ENCODE measurements at regions not wholly inside any gene's neighbourhood (a gene's known extent, or its start where the extent isn't known, plus 50 kb on each side); places are given as distances from the start of the nearest gene placed in this dataset.

DNA sequence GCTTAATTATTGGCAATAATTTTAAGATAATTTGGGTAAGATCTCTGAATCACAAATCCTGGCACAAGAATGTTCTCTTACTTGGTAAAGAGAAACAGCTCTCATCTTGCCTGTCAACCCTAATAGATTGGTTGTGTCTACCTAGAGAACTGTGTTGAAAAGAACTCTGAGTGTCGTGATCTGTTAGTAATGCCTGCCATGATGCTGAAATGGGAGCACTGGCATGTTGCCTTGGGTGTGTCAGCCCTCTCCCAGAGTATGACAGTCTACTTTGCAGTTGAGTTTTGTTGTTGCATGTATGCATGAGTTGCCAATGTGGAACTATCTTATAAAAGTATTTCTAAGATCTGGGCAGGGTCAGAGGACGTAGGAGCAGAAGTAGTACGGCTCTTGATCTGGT, 221.4 kb downstream of the MAF start:
- TF ChIP-seq, protein P1, sequence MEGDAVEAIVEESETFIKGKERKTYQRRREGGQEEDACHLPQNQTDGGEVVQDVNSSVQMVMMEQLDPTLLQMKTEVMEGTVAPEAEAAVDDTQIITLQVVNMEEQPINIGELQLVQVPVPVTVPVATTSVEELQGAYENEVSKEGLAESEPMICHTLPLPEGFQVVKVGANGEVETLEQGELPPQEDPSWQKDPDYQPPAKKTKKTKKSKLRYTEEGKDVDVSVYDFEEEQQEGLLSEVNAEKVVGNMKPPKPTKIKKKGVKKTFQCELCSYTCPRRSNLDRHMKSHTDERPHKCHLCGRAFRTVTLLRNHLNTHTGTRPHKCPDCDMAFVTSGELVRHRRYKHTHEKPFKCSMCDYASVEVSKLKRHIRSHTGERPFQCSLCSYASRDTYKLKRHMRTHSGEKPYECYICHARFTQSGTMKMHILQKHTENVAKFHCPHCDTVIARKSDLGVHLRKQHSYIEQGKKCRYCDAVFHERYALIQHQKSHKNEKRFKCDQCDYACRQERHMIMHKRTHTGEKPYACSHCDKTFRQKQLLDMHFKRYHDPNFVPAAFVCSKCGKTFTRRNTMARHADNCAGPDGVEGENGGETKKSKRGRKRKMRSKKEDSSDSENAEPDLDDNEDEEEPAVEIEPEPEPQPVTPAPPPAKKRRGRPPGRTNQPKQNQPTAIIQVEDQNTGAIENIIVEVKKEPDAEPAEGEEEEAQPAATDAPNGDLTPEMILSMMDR (tag by site-specific recombination; IDR thresholded peaks at IDR 0.05): no peak
- TF ChIP-seq, protein P2, sequence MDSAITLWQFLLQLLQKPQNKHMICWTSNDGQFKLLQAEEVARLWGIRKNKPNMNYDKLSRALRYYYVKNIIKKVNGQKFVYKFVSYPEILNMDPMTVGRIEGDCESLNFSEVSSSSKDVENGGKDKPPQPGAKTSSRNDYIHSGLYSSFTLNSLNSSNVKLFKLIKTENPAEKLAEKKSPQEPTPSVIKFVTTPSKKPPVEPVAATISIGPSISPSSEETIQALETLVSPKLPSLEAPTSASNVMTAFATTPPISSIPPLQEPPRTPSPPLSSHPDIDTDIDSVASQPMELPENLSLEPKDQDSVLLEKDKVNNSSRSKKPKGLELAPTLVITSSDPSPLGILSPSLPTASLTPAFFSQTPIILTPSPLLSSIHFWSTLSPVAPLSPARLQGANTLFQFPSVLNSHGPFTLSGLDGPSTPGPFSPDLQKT (IDR thresholded peaks at IDR 0.05; ENCODE audit: borderline replicate concordance, low read depth, low read length): no peak
- TF ChIP-seq ZNF596 (tag by site-specific recombination; IDR thresholded peaks at IDR 0.05): no peak
- no peak for TF ChIP-seq MYNN (tag by site-specific recombination; IDR thresholded peaks at IDR 0.05; ENCODE audit: borderline replicate concordance)
- TF ChIP-seq ZNF354C (tag by site-specific recombination; IDR thresholded peaks at IDR 0.05; ENCODE audit: borderline replicate concordance, low read depth): no peak
- no peak for TF ChIP-seq ZNF629 (tag by site-specific recombination; IDR thresholded peaks at IDR 0.05)
- TF ChIP-seq, protein P3, sequence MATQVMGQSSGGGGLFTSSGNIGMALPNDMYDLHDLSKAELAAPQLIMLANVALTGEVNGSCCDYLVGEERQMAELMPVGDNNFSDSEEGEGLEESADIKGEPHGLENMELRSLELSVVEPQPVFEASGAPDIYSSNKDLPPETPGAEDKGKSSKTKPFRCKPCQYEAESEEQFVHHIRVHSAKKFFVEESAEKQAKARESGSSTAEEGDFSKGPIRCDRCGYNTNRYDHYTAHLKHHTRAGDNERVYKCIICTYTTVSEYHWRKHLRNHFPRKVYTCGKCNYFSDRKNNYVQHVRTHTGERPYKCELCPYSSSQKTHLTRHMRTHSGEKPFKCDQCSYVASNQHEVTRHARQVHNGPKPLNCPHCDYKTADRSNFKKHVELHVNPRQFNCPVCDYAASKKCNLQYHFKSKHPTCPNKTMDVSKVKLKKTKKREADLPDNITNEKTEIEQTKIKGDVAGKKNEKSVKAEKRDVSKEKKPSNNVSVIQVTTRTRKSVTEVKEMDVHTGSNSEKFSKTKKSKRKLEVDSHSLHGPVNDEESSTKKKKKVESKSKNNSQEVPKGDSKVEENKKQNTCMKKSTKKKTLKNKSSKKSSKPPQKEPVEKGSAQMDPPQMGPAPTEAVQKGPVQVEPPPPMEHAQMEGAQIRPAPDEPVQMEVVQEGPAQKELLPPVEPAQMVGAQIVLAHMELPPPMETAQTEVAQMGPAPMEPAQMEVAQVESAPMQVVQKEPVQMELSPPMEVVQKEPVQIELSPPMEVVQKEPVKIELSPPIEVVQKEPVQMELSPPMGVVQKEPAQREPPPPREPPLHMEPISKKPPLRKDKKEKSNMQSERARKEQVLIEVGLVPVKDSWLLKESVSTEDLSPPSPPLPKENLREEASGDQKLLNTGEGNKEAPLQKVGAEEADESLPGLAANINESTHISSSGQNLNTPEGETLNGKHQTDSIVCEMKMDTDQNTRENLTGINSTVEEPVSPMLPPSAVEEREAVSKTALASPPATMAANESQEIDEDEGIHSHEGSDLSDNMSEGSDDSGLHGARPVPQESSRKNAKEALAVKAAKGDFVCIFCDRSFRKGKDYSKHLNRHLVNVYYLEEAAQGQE (tag by site-specific recombination; IDR thresholded peaks at IDR 0.05): no peak
- no peak for TF ChIP-seq KLF10 (tag by site-specific recombination; IDR thresholded peaks at IDR 0.05)
- TF ChIP-seq, protein P4, sequence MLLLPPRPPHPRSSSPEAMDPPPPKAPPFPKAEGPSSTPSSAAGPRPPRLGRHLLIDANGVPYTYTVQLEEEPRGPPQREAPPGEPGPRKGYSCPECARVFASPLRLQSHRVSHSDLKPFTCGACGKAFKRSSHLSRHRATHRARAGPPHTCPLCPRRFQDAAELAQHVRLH (tag by site-specific recombination; IDR thresholded peaks at IDR 0.05): no peak
- TF ChIP-seq, protein P5, sequence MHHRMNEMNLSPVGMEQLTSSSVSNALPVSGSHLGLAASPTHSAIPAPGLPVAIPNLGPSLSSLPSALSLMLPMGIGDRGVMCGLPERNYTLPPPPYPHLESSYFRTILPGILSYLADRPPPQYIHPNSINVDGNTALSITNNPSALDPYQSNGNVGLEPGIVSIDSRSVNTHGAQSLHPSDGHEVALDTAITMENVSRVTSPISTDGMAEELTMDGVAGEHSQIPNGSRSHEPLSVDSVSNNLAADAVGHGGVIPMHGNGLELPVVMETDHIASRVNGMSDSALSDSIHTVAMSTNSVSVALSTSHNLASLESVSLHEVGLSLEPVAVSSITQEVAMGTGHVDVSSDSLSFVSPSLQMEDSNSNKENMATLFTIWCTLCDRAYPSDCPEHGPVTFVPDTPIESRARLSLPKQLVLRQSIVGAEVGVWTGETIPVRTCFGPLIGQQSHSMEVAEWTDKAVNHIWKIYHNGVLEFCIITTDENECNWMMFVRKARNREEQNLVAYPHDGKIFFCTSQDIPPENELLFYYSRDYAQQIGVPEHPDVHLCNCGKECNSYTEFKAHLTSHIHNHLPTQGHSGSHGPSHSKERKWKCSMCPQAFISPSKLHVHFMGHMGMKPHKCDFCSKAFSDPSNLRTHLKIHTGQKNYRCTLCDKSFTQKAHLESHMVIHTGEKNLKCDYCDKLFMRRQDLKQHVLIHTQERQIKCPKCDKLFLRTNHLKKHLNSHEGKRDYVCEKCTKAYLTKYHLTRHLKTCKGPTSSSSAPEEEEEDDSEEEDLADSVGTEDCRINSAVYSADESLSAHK (tag by site-specific recombination; IDR thresholded peaks at IDR 0.05): no peak

All from HEK293 (cell line).